ENCODE measurements at regions not wholly inside any gene's neighbourhood (a gene's known extent, or its start where the extent isn't known, plus 50 kb on each side); places are given as distances from the start of the nearest gene placed in this dataset.

GRCh38 chr4:18937080-18937479 lies 915.5 kb upstream of the LCORL start:
- TF ChIP-seq POLR2A (IDR thresholded peaks at IDR 0.05; ENCODE audit: low read length) (no peak), GATA1 (IDR thresholded peaks at IDR 0.05; ENCODE audit: low read depth, low read length) (no peak)

All from erythroblast (primary cell).